Naive B cell (primary cell): ENCODE measurements at regions not wholly inside any gene's neighbourhood (a gene's known extent, or its start where the extent isn't known, plus 50 kb on each side); places are given as distances from the start of the nearest gene placed in this dataset.
A peak's percentile ranks its signal among the peaks of the same experiment; 100 is the strongest.

Experiments used
- ATAC-seq, 2 donors: fragments of 150-1000 bp; cut with Tn5 transposase; 2 replicates each; pipeline ENCODE4 v1.10.0; 2021; ENCODE audit warnings: low read depth in 2 of 2, mild to moderate bottlenecking in 2 of 2, moderate library complexity in 2 of 2
- DNase-seq: peaks from one replicate; pipeline ENCODE4 v3.0.0; 2022
- H3K27ac Mint-ChIP-seq, 6 donors: one replicate each; pipeline ENCODE4 v1.8.0; 2020 to 2022; ENCODE audit warnings: mild to moderate bottlenecking in 6 of 6, mixed read lengths in 6 of 6, moderate library complexity in 5 of 6, inconsistent platforms in 2 of 6
- H3K27me3 Mint-ChIP-seq, 3 donors: one replicate each; pipeline ENCODE4 v1.8.0; 2021 to 2022; ENCODE audit warnings: mixed read lengths in 3 of 3, mild to moderate bottlenecking in 1 of 3
- H3K36me3 Mint-ChIP-seq, 2 donors: one replicate each; pipeline ENCODE4 v1.8.0; 2020 to 2022; ENCODE audit warnings: mixed read lengths in 2 of 2, inconsistent platforms in 1 of 2, mild to moderate bottlenecking in 1 of 2
- H3K4me1 Mint-ChIP-seq, 3 donors: one replicate each; pipeline ENCODE4 v1.8.0; 2020 to 2022; ENCODE audit warnings: mixed read lengths in 3 of 3, inconsistent platforms in 1 of 3, mild to moderate bottlenecking in 1 of 3, moderate library complexity in 1 of 3
- H3K4me3 Mint-ChIP-seq, 8 donors: one replicate each; pipeline ENCODE4 v1.8.0; 2020 to 2022; ENCODE audit warnings: mild to moderate bottlenecking in 8 of 8, mixed read lengths in 8 of 8, moderate library complexity in 8 of 8, inconsistent platforms in 2 of 8
- H3K9me3 Mint-ChIP-seq, 7 donors: one replicate each; pipeline ENCODE4 v1.8.0; 2020 to 2022; ENCODE audit warnings: mixed read lengths in 7 of 7, mild to moderate bottlenecking in 5 of 7, inconsistent platforms in 2 of 7, moderate library complexity in 1 of 7

DNA sequence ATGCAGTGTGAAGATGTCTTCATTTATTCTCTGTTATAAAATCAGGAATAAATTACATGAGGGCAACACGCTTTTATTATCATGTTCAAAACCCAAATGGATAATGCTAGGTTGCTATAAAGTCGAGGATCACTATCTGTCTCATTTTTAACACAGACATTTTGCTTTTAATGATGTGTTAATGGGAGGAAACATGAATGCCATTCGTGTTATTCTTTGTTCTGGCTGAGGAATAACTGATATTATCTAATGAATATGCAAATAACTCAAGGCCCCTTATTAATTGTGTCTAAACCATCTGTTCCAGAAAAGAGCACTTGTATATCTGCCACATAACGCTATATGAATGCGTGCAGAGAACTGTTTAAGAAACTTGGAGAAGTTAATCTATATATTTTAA lies 576.1 kb downstream of the DCDC2C start:
- Mint-ChIP-seq H3K27ac (no peak overlapping the region), H3K9me3 (peaks cover 0 to 4% (median 0%) of the 10 kb centered on the region in 7 donors), H3K4me1 (peaks cover 0 to 4% (median 0%) of the 10 kb centered on the region in 3 donors), H3K4me3 (no peak overlapping the region), H3K36me3 (no peaks in the 10 kb centered on the region), H3K27me3 (no peaks in the 10 kb centered on the region)
- no peak for DNase-seq
- ATAC-seq = no peak

DNA sequence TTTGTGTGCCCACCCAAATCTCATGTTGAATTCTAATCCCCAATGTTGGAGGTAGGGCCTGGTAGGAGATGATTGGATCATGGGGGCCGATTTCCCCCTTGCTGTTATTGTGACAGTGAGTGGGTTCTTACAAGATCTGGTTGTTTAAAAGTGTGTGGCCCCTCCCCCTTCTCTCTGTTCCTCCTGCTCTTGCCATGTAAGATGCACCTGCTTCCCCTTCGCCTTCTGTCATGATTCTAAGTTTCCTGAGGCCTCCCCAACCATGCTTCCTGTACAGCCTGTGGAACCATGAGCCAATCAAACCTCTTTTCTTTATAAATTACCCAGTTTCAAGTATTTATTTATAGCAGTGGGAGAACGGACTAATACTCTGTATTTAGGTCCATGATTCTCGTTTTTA lies 588.1 kb downstream of the DCDC2C start:
- ATAC-seq = peak; percentile 69 to 85
- no peaks in the 10 kb centered on the region for H3K36me3 Mint-ChIP-seq
- peak overlapping the region; percentile 18 to 90 (median 74) for H3K27ac Mint-ChIP-seq
- no peaks in the 10 kb centered on the region for H3K27me3 Mint-ChIP-seq
- H3K4me3 Mint-ChIP-seq = peak overlapping the region in 7 of 8 donors; percentile 32 to 84 (median 54)
- peaks cover 16 to 30% (median 24%) of the 10 kb centered on the region in 3 donors for H3K4me1 Mint-ChIP-seq
- DNase-seq = peak; percentile 43
- peaks cover 0 to 30% (median 10%) of the 10 kb centered on the region in 7 donors for H3K9me3 Mint-ChIP-seq

DNA sequence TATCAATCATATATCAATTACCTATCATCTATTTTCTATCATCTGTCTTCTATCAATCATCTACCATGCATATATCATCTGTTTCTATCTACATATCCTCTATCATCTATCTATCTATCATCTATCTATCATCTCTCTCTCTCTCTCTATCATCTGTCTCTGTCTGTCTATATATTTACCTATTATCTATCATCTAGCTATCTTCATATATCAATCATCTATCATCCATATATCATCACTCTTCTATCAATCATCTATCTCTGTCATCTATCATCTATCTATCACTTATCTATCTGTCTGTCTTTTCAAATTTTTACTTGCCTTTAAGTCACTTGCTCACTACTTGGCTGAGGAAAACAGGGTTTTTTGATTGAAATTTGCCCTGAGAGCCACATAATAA lies 592.3 kb downstream of the DCDC2C start:
- H3K27ac Mint-ChIP-seq = peak overlapping the region in 2 of 6 donors; percentile 0 to 19

DNA sequence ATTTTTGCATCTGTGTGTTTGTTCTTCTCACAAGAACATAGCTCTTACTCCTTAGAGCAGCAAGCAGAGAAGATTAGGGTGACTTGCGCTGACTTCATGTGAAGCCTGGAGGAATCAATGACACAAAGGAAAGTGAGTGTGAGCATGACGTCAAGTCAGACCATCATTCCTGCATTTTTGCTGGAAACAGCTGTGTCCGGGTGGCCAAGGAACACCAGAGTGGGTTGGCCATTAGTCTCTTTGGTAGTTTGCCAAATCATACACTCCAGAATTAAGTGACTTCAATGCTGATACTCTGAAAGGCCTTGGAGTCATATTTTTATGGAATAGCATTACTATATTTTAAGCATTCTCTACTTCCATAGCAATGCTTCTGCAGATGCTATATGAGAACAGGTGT lies 597.2 kb downstream of the DCDC2C start:
- H3K9me3 Mint-ChIP-seq = peaks cover 0 to 4% (median 1%) of the 10 kb centered on the region in 7 donors
- no peak for ATAC-seq
- H3K36me3 Mint-ChIP-seq = no peaks in the 10 kb centered on the region
- peaks cover 16 to 19% (median 19%) of the 10 kb centered on the region in 3 donors for H3K4me1 Mint-ChIP-seq
- no peak overlapping the region for H3K4me3 Mint-ChIP-seq
- H3K27ac Mint-ChIP-seq = no peak overlapping the region
- no peaks in the 10 kb centered on the region for H3K27me3 Mint-ChIP-seq
- no peak for DNase-seq

More for the DNA sequence above, 592.3 kb downstream of the DCDC2C start:
- Mint-ChIP-seq H3K4me1 (peaks cover 30 to 44% (median 43%) of the 10 kb centered on the region in 3 donors), H3K9me3 (peaks cover 0 to 18% (median 10%) of the 10 kb centered on the region in 7 donors), H3K4me3 (no peak overlapping the region), H3K36me3 (no peaks in the 10 kb centered on the region), H3K27me3 (no peaks in the 10 kb centered on the region)
- DNase-seq (no peak), ATAC-seq (no peak)

DNA sequence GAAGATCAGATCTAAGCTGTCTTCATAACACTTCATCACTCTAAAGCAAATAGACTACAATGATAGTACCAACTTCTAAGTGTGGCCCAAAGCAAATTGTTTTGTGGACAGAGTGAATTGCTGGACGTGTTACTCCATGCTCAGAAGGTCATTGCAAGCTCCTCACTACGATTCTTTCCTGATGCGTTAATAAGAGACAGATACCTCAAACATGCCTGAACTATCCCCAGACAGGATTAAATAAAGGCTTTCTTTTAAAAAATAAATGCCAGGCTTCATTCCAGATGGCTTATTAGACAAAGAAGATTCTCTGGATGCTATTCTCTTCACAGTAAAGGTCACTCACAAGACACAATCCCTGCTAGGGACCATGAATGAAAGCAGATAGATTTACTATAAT lies 621.2 kb downstream of the DCDC2C start:
- H3K4me3 Mint-ChIP-seq = no peak overlapping the region
- DNase-seq = no peak
- ATAC-seq = no peak
- peaks cover 0 to 11% (median 1%) of the 10 kb centered on the region in 7 donors for H3K9me3 Mint-ChIP-seq
- peaks cover 0 to 4% (median 3%) of the 10 kb centered on the region in 3 donors for H3K4me1 Mint-ChIP-seq
- H3K27me3 Mint-ChIP-seq = no peaks in the 10 kb centered on the region
- no peak overlapping the region for H3K27ac Mint-ChIP-seq
- no peaks in the 10 kb centered on the region for H3K36me3 Mint-ChIP-seq

DNA sequence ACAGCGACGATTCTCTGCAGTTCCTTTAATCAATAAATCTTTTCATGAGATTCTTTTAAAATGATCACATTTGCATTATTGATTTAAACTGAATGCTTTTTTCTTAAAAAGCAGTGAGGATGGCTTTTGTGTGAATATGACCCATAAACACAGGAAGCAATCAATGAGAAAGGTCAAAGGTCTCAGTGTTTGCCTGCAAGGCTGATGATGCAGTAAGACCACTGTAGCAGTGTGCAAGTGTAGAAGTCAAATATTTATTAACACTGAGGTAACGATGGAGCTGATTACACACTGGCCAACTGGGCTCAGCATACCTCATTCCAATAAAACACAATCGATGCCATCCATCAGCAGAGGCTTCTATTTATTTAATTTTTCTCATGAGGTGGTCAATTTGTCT lies 633.5 kb downstream of the DCDC2C start:
- no peak for ATAC-seq
- Mint-ChIP-seq H3K27me3 (no peaks in the 10 kb centered on the region), H3K27ac (no peak overlapping the region)

DNA sequence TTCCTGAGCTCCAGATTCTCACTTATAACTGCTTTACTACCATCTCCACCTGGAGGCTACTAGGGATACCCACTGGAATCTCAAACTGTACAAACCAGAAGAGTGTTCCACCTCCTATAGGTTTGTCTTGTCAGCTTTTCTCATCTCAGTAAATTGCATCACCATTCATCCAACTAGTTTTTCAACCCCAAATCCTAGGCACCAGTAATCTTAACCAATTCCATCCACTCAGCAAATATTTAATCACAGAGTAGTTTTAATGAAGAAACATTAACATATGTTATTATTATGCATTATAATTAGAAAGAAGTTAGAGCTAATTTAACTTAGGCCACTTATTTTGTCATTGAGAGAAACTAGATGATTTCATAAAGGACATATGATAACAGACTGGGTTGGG lies 635.0 kb downstream of the DCDC2C start:
- ATAC-seq = no peak
- Mint-ChIP-seq H3K4me3 (no peak overlapping the region), H3K27me3 (peaks cover 0 to 6% (median 5%) of the 10 kb centered on the region in 3 donors), H3K4me1 (no peaks in the 10 kb centered on the region), H3K27ac (no peak overlapping the region), H3K9me3 (peaks cover 3 to 10% (median 7%) of the 10 kb centered on the region in 7 donors), H3K36me3 (no peaks in the 10 kb centered on the region)
- no peak for DNase-seq

More for the DNA sequence above, 633.5 kb downstream of the DCDC2C start:
- DNase-seq = no peak
- Mint-ChIP-seq H3K9me3 (peaks cover 0 to 5% (median 0%) of the 10 kb centered on the region in 7 donors), H3K4me1 (no peaks in the 10 kb centered on the region), H3K36me3 (no peaks in the 10 kb centered on the region), H3K4me3 (no peak overlapping the region)

DNA sequence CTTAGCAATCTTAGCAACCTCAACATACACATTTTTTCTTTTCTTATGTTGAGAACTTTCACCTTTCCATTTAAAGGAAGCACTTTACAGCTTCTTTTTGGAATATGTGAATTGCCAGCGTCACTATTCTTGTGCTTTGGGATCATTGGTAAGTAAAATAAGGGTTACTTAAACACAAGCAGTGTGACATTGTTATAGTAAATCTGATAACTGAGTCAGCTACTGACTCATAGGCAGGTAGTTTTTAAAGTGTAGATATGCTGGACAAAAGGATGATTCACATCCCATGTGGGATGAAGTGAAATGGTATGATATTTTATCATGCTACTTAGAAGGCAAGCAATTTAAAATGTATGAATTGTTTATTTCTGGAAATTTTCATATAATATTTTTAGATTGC lies 637.2 kb downstream of the DCDC2C start:
- Mint-ChIP-seq H3K4me3 (no peak overlapping the region), H3K36me3 (no peaks in the 10 kb centered on the region), H3K27ac (no peak overlapping the region), H3K9me3 (peaks cover 5 to 20% (median 8%) of the 10 kb centered on the region in 7 donors), H3K4me1 (no peaks in the 10 kb centered on the region), H3K27me3 (peaks cover 0 to 9% (median 6%) of the 10 kb centered on the region in 3 donors)
- no peak for DNase-seq
- ATAC-seq = no peak

DNA sequence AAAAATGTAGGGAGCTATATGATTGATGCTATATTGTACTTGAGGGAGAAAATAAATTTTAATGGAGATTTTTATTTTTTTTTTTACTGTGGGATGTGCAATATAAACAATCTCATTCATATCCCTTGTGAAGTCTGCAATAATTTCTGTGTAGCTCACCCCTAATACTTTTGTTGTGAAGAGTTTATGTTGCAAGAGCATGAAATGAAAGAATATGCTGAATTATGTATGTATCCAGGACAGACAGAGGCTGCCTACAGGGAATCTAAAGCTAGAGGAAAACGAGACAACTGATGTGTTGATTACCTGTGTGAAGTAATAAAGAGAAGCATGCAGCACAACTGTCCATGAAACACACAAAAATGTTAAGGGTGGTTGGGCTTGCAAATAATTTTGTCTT lies 643.3 kb downstream of the DCDC2C start:
- peaks cover 12 to 16% (median 15%) of the 10 kb centered on the region in 3 donors for H3K27me3 Mint-ChIP-seq
- H3K36me3 Mint-ChIP-seq = no peaks in the 10 kb centered on the region
- no peak overlapping the region for H3K27ac Mint-ChIP-seq
- ATAC-seq = no peak
- H3K4me3 Mint-ChIP-seq = no peak overlapping the region
- H3K9me3 Mint-ChIP-seq = peaks cover 5 to 20% (median 8%) of the 10 kb centered on the region in 7 donors
- no peaks in the 10 kb centered on the region for H3K4me1 Mint-ChIP-seq
- no peak for DNase-seq

DNA sequence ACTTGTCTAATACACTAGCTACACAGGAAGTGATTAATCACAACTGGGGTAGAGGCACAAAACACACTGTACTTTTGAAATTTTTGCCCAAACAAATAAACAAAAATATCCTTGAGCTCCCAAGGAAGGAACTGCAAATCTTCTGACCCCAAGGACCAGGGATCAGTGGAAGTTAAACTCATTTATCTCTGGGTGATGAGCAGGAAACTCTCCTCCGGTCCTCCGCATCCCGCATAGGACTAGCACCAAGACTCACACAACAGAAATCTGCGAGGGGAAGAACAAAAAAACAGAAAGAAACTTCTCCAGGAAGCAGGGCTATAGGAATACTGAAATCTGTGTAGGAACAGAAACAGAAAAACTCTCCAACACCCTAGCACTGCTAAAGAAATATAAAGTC lies 650.3 kb downstream of the DCDC2C start:
- H3K27ac Mint-ChIP-seq = no peak overlapping the region
- H3K9me3 Mint-ChIP-seq = peaks cover 0 to 5% (median 0%) of the 10 kb centered on the region in 7 donors
- ATAC-seq (no peak), DNase-seq (no peak)
- no peaks in the 10 kb centered on the region for H3K36me3 Mint-ChIP-seq
- H3K4me3 Mint-ChIP-seq = no peak overlapping the region
- H3K4me1 Mint-ChIP-seq = peaks cover 0 to 3% (median 0%) of the 10 kb centered on the region in 3 donors
- peaks cover 4 to 8% (median 5%) of the 10 kb centered on the region in 3 donors for H3K27me3 Mint-ChIP-seq

DNA sequence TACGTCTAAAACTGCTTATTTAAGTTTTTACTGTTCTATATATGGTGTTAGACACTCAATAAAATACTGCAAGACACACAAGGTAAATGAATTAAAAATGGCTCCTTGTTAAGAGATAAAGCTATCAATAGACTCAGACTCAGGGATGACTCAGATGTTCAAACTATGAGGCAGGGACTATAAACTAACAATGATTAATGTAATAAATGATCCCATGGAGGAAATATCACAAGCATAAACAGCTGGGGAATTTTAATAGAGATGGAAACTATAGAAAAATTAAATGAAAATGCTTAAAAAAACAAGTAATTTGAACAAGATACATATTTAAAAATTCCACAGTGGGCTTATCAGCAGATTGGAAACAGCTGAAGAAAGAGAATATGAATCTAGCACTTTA lies 650.8 kb downstream of the DCDC2C start:
- no peak overlapping the region for H3K27ac Mint-ChIP-seq
- no peak for ATAC-seq
- no peaks in the 10 kb centered on the region for H3K36me3 Mint-ChIP-seq
- H3K9me3 Mint-ChIP-seq = peaks cover 0 to 5% (median 0%) of the 10 kb centered on the region in 7 donors
- H3K4me1 Mint-ChIP-seq = peaks cover 0 to 3% (median 0%) of the 10 kb centered on the region in 3 donors
- H3K27me3 Mint-ChIP-seq = peaks cover 0 to 8% (median 0%) of the 10 kb centered on the region in 3 donors
- DNase-seq = no peak
- no peak overlapping the region for H3K4me3 Mint-ChIP-seq

DNA sequence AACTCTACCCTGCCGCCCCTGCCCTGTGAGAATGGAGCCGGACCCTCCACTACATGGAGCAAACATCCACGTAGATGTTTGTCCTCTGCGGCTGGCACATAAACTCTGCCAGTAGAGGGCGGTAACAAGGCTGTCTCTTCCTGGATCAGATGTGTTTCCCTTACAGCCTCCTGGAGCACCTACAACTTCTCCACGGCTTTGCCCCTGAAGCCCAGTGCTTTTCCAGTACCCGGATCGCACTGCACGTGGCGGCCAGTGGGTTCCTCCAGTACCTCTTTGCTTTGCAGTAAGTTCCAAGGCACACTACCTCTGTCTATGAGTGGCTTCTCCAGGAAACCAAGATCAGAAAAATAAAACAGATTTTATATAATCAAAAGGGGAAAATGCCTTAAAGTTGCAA lies 651.3 kb downstream of the DCDC2C start:
- DNase-seq (peak; percentile 3), ATAC-seq (no peak)
- Mint-ChIP-seq H3K9me3 (peaks cover 0 to 5% (median 0%) of the 10 kb centered on the region in 7 donors), H3K27me3 (peaks cover 0 to 8% (median 0%) of the 10 kb centered on the region in 3 donors), H3K4me1 (peaks cover 0 to 3% (median 0%) of the 10 kb centered on the region in 3 donors), H3K27ac (no peak overlapping the region), H3K36me3 (no peaks in the 10 kb centered on the region), H3K4me3 (peak overlapping the region in 1 of 8 donors; percentile 2)

DNA sequence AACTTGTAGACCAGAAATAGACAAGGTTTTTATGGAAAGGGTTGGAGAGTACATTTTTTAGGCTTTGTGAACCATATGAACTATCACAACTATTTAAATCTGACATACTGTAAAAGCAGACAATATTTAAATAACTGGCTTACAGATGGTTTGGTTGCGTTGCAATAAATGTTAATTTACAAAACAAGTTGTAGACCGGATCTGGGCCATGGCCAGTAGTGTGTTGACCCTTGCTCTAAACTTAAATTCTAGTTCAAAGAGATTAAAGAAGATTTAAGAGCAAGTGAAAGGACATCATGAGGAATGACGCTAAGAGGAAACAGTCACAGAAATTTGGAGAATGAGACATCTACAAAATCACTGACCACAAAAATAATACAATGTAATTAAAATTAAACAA lies 652.7 kb downstream of the DCDC2C start:
- Mint-ChIP-seq H3K36me3 (no peaks in the 10 kb centered on the region), H3K4me1 (peaks cover 0 to 3% (median 0%) of the 10 kb centered on the region in 3 donors), H3K9me3 (peaks cover 0 to 5% (median 0%) of the 10 kb centered on the region in 7 donors), H3K27ac (no peak overlapping the region), H3K4me3 (no peak overlapping the region), H3K27me3 (no peaks in the 10 kb centered on the region)
- ATAC-seq = no peak
- no peak for DNase-seq

DNA sequence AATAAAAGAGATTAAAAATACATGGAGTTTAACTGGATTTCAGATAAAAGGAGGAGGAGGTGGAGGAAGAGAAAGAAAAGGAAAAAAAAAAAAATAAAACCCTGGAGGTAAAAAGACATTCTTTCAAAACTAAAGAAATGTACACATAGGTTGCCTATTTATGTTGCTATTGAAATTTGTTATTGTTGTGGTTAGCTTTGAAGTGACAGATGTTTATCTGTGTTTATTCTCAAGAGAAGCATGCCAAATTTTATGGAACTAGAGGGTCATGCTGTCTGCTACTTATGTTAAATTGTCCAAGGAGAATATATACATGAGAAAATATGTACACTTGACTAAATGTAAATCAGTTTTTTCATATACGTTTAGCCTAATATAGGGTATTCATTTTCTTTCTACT lies 653.2 kb downstream of the DCDC2C start:
- Mint-ChIP-seq H3K9me3 (peaks cover 0 to 5% (median 0%) of the 10 kb centered on the region in 7 donors), H3K4me1 (peaks cover 0 to 3% (median 0%) of the 10 kb centered on the region in 3 donors), H3K27ac (no peak overlapping the region), H3K4me3 (no peak overlapping the region), H3K36me3 (no peaks in the 10 kb centered on the region), H3K27me3 (no peaks in the 10 kb centered on the region)
- ATAC-seq (no peak), DNase-seq (no peak)
